GM23248 (cell line): ENCODE measurements at regions not wholly inside any gene's neighbourhood (a gene's known extent, or its start where the extent isn't known, plus 50 kb on each side); places are given as distances from the start of the nearest gene placed in this dataset.

ENCODE experiments used
- EZH2 ChIP-seq: fragments of 200-600 bp; sonication (generic); IDR thresholded peaks from 2 replicates; pipeline ENCODE4 v1.6.1; 2018; ENCODE audit warnings: antibody characterized with exemption, mild to moderate bottlenecking; ENCODE audit not compliant: insufficient read depth, poor library complexity, severe bottlenecking
- EZH2phosphoT487 ChIP-seq: fragments of 200-600 bp; sonication (generic); IDR thresholded peaks from 2 replicates; pipeline ENCODE4 v1.6.1; 2018; ENCODE audit warnings: antibody characterized with exemption, moderate library complexity, mild to moderate bottlenecking, low read depth; ENCODE audit not compliant: insufficient read depth

GRCh38 chr16:27678955-27679354 lies 129.0 kb downstream of the KATNIP start:
- TF ChIP-seq EZH2phosphoT487 (no peak), EZH2 (no peak)
